ENCODE measurements at regions not wholly inside any gene's neighbourhood (a gene's known extent, or its start where the extent isn't known, plus 50 kb on each side); places are given as distances from the start of the nearest gene placed in this dataset.

DNA sequence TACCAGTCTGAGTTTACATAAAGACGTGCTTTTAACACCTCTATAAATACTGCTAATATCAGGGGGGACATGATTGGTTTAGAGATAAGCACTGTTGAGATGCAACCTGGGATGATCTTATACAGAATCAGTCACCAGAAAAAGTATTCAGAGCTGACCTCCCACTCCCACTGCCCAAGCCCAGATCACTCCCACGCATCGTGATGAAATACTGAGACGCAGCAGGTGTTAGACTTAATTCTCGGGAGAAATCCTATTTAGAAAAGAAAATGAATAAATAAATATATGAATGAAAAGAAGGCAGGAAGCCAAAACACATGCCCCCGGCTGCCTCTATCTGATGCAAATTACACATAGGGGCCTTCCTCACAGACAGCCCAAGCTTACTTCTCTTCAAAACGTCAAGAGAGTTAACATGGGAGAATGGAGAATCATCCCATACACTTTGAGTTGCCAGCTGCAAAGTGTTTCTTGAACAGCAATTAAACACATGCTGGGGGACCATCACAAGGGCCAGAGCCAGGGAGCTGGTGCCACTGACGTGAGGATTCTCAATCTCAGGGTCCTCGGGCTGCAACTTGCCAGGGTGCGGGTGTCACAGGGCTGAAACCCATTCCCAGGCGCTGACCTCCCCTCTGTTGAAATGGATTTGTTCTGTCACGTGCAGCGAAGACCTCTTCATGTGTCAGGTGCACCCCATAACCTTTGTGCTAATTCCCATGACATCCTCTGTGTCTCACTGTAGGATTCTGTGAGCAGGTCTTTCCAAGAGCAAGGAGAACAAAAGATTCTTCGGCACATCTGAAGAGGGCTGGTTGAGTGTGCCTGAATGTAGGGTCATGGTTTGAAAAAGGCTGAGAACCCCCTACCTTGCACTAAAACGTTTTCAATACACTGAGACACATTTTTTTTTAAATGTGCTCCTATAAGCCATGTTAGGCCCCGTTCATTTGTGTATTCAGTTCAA, 764.2 kb upstream of the ARRDC4 start:
- no peak for DNase-seq

DNA sequence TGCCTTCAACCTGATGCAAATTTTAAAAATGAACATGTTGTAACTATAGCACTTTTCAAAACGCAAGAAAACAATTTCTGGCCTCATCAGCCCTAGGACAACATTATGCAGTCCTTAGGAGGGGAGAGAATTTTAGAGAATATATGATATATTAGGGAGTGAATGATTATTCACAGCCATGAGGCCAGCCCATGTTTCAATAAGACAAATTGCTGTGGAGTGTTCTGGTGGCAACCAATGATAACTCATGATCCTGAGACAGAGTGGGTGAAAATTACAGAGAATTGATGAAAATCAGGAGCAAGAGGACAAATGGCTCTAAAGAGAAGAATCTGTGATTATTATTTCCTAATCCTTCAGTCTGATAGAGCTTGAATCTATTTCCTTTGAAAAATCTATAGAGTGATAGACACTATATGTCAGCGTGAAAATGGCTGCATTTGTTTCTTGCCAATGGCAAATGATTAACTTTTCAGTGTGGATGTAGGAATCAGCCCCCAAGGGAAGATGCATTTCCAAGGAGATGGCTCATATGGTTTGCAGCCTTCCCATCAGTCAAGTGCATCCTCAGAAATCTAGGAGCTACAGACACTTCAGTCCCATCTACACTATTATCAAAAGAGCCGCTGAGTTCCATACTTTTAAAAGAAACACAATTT, 761.0 kb upstream of the ARRDC4 start:
- no peak for DNase-seq

DNA sequence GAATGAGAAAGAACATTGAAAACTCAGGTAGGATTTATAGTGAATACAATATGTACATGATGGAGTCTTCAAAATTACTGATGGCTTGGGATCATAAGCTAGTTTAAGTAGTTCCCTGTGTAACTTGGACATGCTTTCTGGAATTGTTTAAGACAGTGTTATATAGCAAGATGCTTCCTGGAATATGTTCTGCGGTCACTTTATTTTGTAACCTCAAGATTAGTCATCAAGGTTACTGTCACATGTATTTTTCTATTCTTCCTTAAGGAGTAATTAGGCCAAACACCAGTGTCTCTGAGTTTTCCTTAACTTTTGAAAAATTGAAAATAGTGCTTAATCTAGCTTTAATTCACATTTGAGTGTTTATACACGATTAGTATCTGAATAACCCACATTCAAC, 760.3 kb upstream of the ARRDC4 start:
- DNase-seq, result no peak

DNA sequence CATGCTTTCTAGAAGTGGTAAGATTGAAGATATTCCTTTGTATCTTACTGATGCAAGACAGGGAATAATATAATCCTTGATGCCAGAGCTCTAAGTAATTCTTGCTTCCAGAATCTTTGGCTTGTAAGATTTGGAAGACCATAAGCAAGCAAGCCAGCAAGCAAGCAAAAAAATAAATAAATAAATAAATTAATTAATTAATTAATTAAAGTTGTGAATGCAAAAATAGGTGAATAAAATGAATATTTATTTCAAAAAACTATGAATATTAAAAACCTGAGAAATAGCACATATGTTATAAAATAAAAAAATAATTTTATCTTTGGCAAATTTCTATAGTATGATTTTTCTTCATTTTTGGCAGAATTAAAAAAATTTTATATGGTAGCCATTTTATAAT, 750.2 kb upstream of the ARRDC4 start:
- no peak for DNase-seq

DNA sequence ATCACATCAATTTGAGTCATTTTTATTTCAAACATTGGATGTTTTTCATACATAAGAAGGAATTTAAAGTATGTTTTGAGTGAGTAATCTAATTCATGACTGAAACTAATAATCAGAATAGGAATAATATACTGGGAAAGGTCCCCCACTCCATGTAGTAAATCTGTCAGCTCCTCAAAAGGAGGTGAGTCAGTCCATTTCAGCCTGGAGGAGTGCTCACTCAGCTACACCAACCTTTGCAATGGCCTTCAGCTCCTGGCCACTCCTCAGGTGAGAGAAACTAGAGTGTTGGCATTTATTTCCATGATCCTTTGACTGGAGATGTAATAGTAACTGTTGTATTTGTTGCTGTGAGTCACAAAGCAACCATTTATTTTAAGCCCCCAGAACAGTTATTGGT, 744.9 kb upstream of the ARRDC4 start:
- DNase-seq, result no peak

DNA sequence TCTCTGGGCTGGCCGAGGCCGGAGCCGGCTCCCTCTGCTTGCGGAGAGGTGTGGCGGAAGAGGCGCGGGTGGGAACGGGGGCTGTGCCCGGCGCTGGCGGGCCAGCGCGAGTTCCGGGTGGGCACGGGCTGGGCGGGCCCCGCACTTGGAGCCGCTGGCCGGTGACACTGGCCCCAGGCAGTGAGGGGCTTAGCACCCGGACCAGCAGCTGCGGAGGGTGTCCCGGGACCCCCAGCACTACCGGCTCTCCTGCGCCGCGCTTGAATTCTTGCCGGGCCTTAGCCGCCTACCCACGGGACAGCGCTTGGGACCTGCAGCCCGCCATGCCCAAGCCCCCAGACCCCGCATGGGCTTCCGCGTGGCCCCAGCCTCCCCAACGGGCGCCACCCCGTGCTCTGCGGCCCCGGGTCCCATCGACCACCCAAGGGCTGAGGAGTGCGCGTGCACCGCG, 736.3 kb upstream of the ARRDC4 start:
- DNase-seq, result no peak

DNA sequence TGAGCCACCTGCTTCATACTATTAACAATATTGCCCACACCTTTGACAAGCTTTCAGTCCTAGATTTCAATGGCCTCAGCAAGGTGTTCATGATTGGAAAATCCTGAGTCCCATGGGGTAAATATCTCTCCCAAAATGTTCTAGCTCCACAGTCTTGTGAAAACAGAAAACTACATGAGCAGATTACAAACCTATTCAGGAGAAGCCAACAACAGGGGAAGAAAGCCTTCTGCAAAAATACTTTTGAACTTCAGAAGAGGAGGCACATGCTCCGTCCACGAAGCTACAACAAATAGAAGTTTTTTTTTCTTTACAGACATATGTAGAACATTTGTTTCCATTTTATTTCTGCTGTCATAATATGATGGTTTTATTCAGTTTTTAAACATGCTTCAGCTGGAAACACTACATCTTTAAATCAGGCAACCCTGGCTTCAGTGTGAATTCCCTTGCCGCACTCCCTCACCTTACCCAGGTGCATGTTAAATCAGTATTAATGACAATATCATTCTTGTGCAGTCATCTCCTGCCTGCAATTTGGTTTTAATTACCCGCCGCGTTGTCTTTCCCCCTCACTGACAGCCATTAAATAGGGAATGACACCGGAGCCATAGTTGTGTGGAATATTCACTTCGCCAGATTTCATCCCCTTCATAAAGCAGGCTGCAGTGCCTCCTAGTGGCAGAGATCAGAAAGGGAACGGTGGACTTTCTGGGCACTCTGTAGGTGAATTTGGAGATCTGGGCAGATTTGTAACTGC, 725.5 kb upstream of the ARRDC4 start:
- DNase-seq, result no peak

DNA sequence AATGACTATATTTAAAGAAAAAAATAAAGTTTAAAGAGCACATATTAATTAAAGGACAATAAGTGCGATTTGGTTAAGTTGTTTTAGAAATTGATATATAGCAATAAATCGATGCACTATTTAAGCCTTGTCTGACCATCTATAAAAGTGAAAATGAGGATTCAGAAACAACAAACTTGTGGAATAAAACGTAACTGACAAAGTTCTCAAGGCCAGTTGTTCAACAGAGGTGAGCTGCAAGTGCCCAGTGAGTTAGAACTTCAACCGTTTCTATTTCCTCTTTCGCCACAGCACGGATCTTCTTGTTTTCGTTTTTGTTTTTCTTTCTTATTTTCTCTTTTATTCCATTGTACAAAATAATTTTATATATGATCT, 724.9 kb upstream of the ARRDC4 start:
- no peak for DNase-seq

DNA sequence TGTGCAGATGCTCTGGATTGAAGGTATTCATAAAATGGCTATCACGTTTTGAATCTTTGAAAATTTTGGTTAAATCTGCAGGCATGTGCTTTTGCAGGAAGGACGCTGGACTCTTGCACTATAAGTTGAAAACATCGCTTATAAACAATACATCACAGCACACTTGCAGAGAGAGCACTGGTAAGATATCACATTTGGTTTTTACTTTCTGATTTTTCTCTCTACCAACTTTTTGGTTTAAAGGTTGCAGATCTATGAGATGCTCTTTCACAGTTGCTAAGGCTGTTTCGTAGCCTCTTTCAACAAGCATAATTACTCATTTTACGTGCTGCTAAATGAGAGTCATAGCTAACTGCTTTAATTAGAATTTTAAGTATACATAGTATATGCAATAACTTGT, 724.4 kb upstream of the ARRDC4 start:
- no peak for DNase-seq

DNA sequence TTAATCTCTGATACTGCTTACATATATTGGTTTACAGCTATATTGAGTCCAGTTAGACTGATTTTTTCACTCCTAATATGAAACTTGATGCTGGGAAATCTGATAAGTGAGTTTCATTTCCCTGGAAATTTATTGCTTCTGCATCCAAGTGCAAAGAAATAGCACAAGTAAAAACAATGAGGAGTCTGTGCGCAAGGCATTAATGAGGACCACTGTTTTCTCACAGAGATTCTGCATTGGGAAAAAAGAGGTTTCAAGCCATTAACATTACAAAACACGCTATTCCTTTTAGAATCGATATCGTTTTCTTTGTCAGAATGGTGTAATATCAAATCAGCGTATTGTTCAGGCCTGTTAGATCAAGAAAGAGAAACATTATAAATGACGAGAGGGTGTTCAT, 723.3 kb upstream of the ARRDC4 start:
- DNase-seq, result no peak

DNA sequence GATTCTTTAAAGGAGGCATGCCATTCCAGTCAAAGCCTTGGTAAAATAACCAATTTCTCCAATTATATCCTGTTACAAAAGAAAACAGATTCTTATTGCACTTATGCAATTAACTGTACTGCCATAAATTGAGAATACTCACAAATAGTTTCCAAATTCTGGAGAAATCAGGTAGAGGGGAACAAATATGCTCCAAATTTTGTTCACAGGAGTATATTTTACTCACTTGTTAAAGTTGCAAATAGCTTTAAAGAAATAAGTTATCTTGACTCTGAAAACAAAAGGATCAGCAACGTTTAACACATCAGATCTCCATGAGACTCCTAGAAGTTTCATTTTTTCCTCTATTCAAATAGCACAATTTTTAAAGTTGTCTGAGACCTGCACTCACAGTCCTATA, 712.1 kb upstream of the ARRDC4 start:
- DNase-seq, result no peak

DNA sequence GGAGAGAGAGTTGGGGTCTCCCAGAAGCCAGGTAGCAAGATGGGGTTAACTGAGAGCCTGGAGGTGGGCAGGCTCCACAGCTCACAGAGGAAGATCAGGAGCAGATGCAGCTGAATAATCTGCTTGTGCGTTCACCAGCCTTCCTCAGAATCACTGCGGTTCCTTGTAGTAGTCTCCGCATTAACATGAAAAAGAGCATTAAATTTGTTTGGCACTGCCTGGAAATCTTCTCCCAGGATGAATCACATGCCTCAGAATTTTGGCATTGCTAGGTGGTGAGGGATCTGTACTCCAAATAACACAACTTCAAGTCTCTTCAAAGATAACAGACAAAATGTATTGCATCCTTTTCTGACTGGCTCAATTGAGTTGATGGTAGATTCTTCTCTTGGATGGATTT, 700.6 kb upstream of the ARRDC4 start:
- no peak for DNase-seq

DNA sequence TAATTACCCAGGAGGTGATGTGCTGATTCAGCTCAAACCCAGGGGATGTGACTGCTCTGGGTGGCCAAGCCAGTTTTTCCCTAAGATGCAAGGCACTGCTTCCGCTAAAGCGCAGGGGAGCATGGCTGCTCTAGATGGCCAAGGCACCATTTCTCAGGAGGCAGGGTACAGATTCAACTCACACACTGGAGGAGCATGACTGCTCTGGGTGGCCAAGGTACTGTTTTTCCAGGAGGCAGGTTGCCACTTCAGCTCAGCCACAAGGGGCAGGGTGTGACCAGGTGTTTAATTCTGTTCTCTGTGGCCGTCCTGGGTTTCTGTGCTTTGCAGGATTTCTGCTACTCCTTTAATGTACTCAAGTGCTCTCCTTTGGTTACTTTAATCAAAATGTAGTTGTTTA, 659.3 kb upstream of the ARRDC4 start:
- no peak for DNase-seq

DNA sequence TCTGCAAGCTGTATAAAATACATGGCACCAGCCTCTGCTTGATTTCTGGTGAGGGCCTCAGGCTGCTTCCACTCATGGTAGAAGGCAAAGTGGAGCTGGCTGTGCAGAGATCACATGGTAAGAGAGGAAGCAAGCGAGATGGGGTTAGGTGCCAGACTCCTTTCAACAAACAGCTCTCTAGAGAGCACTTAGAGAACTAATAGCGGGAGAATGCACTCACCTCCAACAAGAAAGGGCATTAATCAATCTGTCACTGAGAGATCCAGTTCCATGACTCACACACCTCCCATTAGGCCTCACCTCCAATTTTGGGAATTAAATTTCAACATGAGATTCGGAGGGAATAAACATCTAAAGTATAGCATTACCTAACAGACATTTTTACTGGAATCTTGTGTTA, 644.1 kb upstream of the ARRDC4 start:
- DNase-seq, result peak; percentile 16

DNA sequence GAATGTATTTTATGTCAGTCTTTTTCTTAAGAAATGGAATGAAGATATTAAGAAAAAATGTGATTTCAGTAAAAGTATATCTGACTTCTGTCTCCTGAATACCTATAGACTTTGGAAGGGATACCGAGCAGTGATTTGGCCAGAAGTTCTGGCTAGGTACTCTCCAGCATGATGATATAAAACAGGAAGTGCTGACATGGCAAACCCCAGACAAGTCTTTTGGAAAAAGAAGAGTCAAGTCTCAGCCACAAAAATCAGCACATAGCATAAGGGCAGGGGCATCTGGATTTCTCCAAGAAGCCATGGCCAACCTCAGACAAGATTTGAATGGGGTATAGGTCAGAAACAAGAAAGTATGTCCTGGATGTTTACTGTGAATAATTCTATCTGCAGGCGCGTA, 643.3 kb upstream of the ARRDC4 start:
- no peak for DNase-seq

DNA sequence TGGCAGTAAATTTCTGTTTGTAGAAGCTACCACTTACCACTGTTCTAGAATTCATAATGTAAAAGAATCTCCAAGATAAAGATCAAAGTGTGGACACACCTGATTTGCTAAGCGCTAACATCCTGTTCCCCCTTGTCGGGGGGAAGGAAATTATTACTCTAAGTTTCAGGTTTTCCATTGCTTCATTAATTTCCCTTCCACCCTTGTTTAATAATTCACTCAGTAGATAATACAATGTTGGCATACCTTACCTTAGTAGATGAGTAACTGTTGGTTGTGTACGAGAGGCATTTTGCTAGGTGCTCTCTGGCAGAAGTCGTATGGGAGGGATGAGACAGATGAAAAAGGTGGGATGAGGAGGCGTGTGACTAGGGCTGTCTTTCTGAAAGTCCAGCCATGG, 641.2 kb upstream of the ARRDC4 start:
- DNase-seq, result no peak

DNA sequence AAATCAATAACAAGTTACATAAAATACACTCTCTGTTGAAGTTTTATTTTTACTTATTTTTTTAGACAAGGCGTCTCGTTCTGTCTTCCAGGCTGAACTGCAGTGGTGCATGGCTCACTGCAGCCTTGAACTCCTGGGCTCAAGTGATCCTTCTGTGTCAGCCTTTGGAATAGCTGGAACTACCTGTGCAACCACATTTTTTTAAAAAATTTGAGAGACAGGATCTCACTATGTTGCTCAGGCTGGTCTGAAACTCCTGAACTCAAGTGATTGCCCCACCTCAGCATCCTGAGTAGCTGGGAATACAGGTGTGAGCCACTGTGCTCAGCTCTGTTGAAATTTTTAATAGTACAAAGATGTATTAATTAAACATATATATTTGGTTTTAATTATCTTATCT, 614.3 kb upstream of the ARRDC4 start:
- DNase-seq, result no peak

DNA sequence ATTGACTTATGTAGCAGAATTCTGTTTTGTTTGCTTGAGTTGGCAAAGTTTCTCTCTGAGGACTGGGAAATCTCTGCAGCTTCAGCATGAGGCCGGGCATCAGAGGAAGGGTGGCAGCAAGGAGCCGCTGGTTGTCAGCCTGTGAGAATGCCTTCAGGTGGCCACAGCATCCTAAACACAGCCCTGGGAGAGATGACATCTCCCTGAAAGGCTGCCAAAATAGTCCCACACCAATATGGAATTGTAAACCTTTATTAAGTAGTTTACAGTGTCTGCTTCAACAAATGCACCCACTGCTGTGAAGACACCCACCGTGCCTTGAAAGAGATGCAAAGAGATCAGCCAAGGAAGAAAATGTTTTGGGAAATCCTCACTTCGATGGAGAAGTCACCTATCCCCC, 609.7 kb upstream of the ARRDC4 start:
- no peak for DNase-seq

DNA sequence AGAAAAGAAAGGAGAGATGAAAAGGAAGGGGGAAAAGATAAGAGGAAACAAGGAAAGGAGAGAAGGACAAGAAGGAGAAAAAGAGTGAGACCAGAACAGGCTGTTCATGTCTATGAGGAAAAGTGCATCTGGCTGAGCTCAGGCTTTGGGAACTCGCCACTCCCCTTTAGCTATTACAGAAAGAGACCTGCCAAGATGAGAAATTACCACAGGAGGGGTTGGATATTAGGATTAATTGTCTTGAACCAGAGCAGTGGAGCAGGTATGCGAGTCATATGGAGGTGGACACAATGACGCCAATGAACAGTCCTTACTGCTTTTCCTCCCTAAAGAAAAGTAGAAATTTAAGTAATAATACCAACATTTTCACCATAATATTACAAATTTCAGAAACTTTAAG, 577.0 kb upstream of the ARRDC4 start:
- DNase-seq, result no peak

DNA sequence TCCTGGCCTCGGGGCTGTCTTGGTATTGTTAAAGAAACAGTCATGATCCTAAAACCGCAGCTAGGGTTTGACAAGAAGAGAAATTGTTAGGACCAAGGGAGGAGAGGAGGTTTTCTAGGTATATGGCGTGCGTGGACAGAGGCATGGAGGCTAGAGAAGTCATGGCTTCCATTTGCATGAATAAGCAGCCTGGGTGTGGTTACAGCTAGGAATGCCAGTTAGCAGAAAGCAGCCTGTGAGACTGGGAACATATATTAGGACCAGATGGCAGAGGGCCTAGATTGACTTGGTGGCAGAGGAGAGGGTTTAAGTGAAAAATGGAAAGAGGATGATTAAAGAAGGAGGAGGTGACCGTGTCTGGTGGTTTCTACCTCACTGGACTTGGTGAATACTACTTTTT, 573.6 kb upstream of the ARRDC4 start:
- DNase-seq, result no peak

DNA sequence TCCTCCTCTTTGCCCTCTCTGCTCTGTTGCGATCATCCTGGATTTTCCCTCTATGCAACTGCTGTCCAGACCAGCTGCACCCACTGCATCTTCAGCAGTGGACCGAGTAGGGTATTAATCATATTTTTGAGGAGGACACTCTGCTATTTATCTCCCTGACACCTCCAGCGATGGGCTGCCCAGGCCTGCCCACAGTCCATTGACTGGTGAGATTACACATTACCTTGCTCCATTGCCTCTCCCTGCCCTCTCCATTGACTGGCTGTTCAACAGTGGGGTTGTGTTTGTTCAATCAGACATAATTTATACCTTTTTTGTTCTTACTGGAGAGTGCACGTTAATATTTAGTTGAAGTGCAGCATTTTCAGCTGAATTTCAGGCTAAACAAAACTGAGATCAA, 559.3 kb upstream of the ARRDC4 start:
- no peak for DNase-seq

DNA sequence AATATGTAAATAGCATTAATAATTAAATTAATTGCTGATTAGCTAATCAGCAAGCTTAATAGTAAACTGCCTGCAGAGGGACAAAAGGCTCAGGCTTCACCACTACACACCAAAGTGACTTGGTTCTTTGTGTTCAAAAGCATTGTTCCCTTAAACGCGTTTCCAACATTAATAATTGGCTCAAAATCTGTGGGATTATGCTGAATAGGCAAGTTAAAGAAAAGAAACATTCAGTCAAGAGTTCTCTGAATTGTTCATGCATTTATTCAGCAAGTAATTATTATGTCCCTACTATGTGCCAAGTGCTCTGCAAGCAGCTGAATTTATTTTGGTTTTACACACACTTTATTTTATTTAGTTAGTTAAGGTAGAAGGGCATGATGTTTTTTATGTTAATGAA, 558.5 kb upstream of the ARRDC4 start:
- DNase-seq, result no peak

DNA sequence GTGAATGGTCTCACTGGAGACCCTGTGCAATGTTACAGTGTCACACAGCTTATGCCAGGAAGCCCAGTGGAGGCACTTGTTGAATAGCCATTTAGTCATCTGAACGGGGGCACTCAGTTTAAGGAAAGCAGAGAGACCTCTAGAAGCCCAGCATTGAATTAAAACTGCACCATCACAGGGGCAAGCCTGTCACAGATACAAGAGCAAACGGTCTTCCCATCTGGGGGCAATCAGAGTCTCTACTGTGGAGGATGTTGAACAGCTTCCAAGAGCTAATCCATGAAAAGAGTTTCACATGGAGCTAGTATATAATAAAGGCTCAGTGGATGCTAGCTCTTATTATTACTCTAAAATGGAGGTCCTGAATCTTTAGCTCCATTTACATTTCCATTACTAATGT, 553.7 kb upstream of the ARRDC4 start:
- no peak for DNase-seq

Measured in NCI-H524 treated with DMSO at 0.1 percent for 48 hours (cell line).